Tibial artery (tissue), 4 donors: ENCODE measurements at regions not wholly inside any gene's neighbourhood (a gene's known extent, or its start where the extent isn't known, plus 50 kb on each side); places are given as distances from the start of the nearest gene placed in this dataset.

Experiments
- DNase-seq, 2 donors: peaks; one replicate each; pipeline ENCODE4 v3.0.0-alpha.2; 2019
- H3K27ac ChIP-seq, 2 donors: fragments of 200-600 bp; sonication (generic) in 1 of 2; 1 replicate in 1 of 2; 2 replicates in 1 of 2; pipeline ENCODE4 v1.5.1; 2018 to 2019; ENCODE audit warnings: mild to moderate bottlenecking in 1 of 2
- H3K27me3 ChIP-seq, 2 donors: fragments of 200-600 bp; sonication (generic) in 1 of 2; one replicate each; pipeline versions ENCODE4 v1.5.1 to v1.6.0; 2016 to 2019
- H3K36me3 ChIP-seq, 3 donors: fragments of 200-600 bp; sonication (generic) in 2 of 3; one replicate each; pipeline ENCODE4 v1.5.1; 2016 to 2019; ENCODE audit warnings: mild to moderate bottlenecking in 2 of 3
- H3K4me1 ChIP-seq, 4 donors: fragments of 200-600 bp; sonication (generic) in 2 of 4; 1 replicate in 3 of 4; 2 replicates in 1 of 4; pipeline ENCODE4 v1.5.1; 2016 to 2019
- H3K4me3 ChIP-seq, 2 donors: fragments of 200-600 bp; sonication (generic) in 1 of 2; 1 replicate in 1 of 2; 2 replicates in 1 of 2; pipeline ENCODE4 v1.5.1; 2018 to 2019; ENCODE audit warnings: mild to moderate bottlenecking in 2 of 2
- H3K9me3 ChIP-seq, 3 donors: fragments of 200-600 bp; sonication (generic) in 1 of 3; one replicate each; pipeline ENCODE4 v1.5.1; 2016 to 2019
- intact Hi-C: fragments of 100-400 bp; cut with DNase I; formaldehyde crosslinking; loops from one replicate; pipeline ENCODE4 v1.15.0; 2023; ENCODE audit warnings: low total_unique reads
- TF ChIP-seq, protein P1 (sequence below), 2 experiments: fragments of 200-600 bp in 1 of 2; fragments of 450-650 bp in 1 of 2; IDR thresholded peaks; one replicate each; pipeline ENCODE4 v1.5.1; 2017 to 2019; ENCODE audit warnings: antibody characterized with exemption in 2 of 2, mild to moderate bottlenecking in 1 of 2, moderate library complexity in 1 of 2

DNA sequence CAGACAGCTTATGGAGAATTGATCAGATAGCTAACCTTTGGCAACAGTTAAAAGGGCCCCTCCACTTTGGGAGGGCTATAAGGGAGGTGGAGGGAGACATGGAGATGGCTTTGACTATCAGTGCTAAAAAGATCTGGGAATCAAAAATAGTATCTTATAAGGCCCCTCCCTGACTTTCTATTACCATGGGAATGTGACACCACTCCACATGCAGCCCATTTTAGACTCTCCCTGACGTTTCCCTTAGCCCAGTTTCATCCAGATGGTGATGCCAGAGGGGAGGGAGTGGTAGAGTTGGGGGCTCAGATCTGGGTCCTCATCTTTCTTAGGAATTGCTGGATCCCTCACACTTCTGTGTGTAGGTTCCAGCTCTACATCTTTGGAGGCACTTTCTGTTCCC, 200.0 kb upstream of the DTNBP1 start:
- no peaks in the 10 kb centered on the region for H3K9me3 ChIP-seq
- H3K4me3 ChIP-seq: no peak overlapping the region
- no peaks in the 10 kb centered on the region for H3K4me1 ChIP-seq
- intact Hi-C loops: no loop called here
- no peaks in the 10 kb centered on the region for H3K36me3 ChIP-seq
- DNase-seq: no peak
- TF ChIP-seq, protein P1, sequence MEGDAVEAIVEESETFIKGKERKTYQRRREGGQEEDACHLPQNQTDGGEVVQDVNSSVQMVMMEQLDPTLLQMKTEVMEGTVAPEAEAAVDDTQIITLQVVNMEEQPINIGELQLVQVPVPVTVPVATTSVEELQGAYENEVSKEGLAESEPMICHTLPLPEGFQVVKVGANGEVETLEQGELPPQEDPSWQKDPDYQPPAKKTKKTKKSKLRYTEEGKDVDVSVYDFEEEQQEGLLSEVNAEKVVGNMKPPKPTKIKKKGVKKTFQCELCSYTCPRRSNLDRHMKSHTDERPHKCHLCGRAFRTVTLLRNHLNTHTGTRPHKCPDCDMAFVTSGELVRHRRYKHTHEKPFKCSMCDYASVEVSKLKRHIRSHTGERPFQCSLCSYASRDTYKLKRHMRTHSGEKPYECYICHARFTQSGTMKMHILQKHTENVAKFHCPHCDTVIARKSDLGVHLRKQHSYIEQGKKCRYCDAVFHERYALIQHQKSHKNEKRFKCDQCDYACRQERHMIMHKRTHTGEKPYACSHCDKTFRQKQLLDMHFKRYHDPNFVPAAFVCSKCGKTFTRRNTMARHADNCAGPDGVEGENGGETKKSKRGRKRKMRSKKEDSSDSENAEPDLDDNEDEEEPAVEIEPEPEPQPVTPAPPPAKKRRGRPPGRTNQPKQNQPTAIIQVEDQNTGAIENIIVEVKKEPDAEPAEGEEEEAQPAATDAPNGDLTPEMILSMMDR (IDR thresholded peaks at IDR 0.05): no peak
- H3K27me3 ChIP-seq: no peaks in the 10 kb centered on the region
- no peak overlapping the region for H3K27ac ChIP-seq

DNA sequence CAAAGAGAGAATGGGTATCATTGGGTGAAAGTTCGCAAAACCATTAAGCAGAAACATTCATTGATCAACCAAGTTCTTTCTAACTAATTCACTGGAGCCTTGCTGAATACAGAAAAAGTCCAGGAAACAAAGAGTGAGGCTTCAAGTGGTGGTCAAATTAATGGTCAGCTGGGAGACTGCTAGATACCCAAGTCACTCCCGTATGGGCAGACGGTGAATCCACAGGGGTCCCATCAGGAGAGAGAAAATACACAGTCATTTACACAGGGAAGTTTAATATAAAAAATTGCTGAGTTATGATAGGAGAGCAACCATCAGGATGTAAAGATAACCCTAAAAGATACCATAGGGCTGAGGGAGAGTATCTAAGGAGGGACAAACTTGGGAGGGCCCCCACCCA, 198.7 kb upstream of the DTNBP1 start:
- Histone ChIP-seq H3K4me1 (no peaks in the 10 kb centered on the region), H3K27ac (no peak overlapping the region), H3K27me3 (no peaks in the 10 kb centered on the region), H3K9me3 (no peaks in the 10 kb centered on the region), H3K4me3 (no peak overlapping the region), H3K36me3 (no peaks in the 10 kb centered on the region)
- no peak for DNase-seq
- intact Hi-C loops: loop anchor here (1.0 kb wide), 1 partner anchor 13 kb away; no protein-coding TSS in a partner anchor
- TF ChIP-seq, protein P1 (IDR thresholded peaks at IDR 0.05): no peak

DNA sequence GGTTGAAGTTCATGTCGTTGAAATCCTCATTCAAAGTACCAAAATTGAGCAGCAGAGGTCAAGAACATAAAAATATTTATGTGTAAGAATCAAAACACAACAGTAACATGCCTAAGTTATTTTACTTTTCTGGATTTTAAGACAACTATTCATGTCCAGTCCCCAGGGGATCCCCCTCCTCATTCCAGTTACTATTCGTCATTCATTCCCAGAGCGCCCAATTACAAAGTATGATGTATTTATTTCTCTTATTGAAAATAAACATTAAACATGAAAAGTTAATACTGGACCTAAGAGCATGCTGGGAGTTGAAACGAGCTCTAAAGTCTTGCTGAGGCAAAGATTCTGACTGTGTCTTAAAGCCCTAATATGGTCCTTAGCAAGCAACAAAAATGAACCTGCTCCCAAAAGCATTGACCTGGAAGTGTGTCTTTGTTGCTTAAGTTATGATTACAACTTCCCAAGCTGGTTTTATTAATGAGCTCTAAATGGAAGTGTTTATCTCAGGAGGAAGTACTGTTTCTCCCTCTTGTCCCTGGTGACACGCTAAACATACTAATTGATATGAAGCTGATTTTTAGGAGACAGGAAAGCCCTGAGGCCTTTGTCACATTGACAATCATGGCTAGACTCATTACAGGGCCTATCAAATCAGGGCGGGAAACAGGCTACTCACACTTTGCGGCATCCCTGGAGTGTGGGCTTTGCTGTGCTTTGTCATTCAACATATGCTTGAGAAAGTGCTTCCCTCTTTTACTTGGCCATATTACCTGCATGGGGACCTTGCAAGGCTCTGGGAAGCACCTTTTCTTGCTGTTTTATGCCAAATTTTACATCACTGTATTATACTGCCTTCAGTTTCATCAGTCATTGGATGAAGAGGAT, 192.2 kb upstream of the DTNBP1 start:
- TF ChIP-seq, protein P1 (IDR thresholded peaks at IDR 0.05): no peak
- Histone ChIP-seq H3K9me3 (no peaks in the 10 kb centered on the region), H3K27ac (no peak overlapping the region), H3K27me3 (no peaks in the 10 kb centered on the region), H3K4me3 (no peak overlapping the region), H3K36me3 (no peaks in the 10 kb centered on the region), H3K4me1 (peaks cover 0 to 4% (median 0%) of the 10 kb centered on the region in 4 donors)
- no peak for DNase-seq
- intact Hi-C loops: no loop called here

DNA sequence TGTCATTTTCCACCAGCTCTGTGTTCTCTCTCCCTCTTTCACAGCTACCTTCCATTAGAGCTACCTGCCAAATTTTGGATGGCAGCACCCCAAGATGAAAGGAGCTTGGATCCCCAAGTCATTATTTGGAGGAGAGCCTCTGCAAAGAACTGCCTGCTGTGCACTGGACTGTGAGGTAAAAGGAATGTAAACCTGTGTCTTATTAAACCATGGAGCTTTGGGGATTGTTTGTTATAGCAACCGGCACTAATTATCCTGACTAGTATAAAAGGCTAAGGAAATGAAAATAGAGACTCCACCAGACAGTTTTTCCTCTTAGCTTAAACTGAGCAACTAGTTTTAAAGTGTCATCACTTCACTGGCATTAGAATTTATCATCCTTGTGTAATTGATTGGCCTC, 191.6 kb upstream of the DTNBP1 start:
- Histone ChIP-seq H3K9me3 (no peaks in the 10 kb centered on the region), H3K36me3 (no peaks in the 10 kb centered on the region), H3K27ac (no peak overlapping the region), H3K27me3 (no peaks in the 10 kb centered on the region), H3K4me3 (no peak overlapping the region), H3K4me1 (peaks cover 0 to 4% (median 0%) of the 10 kb centered on the region in 4 donors)
- intact Hi-C loops: no loop called here
- no peak for DNase-seq
- TF ChIP-seq, protein P1 (IDR thresholded peaks at IDR 0.05): no peak

DNA sequence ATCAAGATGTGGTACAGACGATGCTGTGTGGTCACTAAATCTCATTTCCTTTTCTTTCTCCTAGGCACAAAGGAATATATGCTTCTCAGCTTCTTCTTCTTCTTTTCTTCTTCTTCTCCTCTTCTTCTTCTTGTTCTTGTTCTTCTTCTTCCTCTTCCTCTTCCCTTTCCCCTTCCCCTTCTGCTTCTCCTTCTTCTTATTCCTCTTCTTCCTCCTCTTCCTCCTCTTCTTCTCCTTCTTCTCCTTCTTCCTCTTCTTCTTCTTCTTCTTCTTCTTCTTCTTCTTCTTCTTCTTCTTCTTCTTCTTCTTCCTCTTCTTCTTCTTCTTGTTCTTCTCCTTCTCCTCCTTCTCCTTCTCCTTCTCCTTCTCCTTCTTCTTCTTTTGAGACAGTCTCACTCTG, 190.4 kb upstream of the DTNBP1 start:
- no peaks in the 10 kb centered on the region for H3K36me3 ChIP-seq
- H3K4me3 ChIP-seq: no peak overlapping the region
- peaks cover 0 to 4% (median 0%) of the 10 kb centered on the region in 4 donors for H3K4me1 ChIP-seq
- no peak for DNase-seq
- no peaks in the 10 kb centered on the region for H3K27me3 ChIP-seq
- intact Hi-C loops: no loop called here
- TF ChIP-seq, protein P1 (IDR thresholded peaks at IDR 0.05): no peak
- H3K9me3 ChIP-seq: no peaks in the 10 kb centered on the region
- no peak overlapping the region for H3K27ac ChIP-seq
